ENCODE measurements at regions not wholly inside any gene's neighbourhood (a gene's known extent, or its start where the extent isn't known, plus 50 kb on each side); places are given as distances from the start of the nearest gene placed in this dataset.

- Histone ChIP-seq H4K8ac (ENCODE audit: low read length) (no peak overlapping the region), H3K18ac (ENCODE audit: low read depth in 1 of 2, low read length in 2 of 2) (no peak overlapping the region), H3K4me3 (ENCODE audit: insufficient read depth in 1 of 2, low read depth in 1 of 2, low read length in 2 of 2) (no peak overlapping the region), H3K27ac (ENCODE audit: low read length, poor library complexity, severe bottlenecking) (no peak overlapping the region), H2AFZ (ENCODE audit: low read depth, low read length) (no peak overlapping the region), H3K27me3 (ENCODE audit: control insufficient read depth in 1 of 2, insufficient read depth in 1 of 2, low read length in 2 of 2) (no peaks in the 10 kb centered on the region), H3K9ac (ENCODE audit: low read length) (no peak overlapping the region), H2BK5ac (ENCODE audit: low read depth, low read length, poor library complexity, severe bottlenecking) (no peak overlapping the region), H3K9me3 (ENCODE audit: control insufficient read depth, low read length) (peaks cover 21% of the 10 kb centered on the region), H3K36me3 (ENCODE audit: control insufficient read depth in 1 of 2, insufficient read depth in 2 of 2, low read depth in 1 of 2, low read length in 2 of 2) (no peaks in the 10 kb centered on the region), H3K79me1 (replicated peaks; ENCODE audit: low read length, poor library complexity, severe bottlenecking) (no peaks in the 10 kb centered on the region), H3K4me2 (ENCODE audit: low read length, poor library complexity, severe bottlenecking) (no peak overlapping the region), H3K4ac (ENCODE audit: low read depth in 1 of 2, low read length in 2 of 2) (no peak overlapping the region), H2BK120ac (ENCODE audit: low read depth, low read length) (no peak overlapping the region), H2BK15ac (ENCODE audit: low read depth, poor library complexity, severe bottlenecking) (no peak overlapping the region), H2AK5ac (ENCODE audit: low read length, severe bottlenecking) (no peak overlapping the region), H3K4me1 (ENCODE audit: control insufficient read depth, insufficient read depth, low read depth, low read length) (no peaks in the 10 kb centered on the region), H4K91ac (ENCODE audit: low read length) (no peak overlapping the region), H3K14ac (ENCODE audit: low read length in 2 of 2) (no peak overlapping the region), H2BK12ac (ENCODE audit: low read length in 2 of 2) (no peak overlapping the region), H3K23ac (ENCODE audit: low read length in 2 of 2) (no peak overlapping the region)
- DNase-seq = no peak
- no CpG with 5 or more reads among the region's 1 CpG for WGBS
Observed at GRCh38 chr2:7492719-7493118, 575.5 kb downstream of the RNF144A start.

- Histone ChIP-seq H3K14ac (ENCODE audit: low read length in 2 of 2) (no peak overlapping the region), H4K91ac (ENCODE audit: low read length) (no peak overlapping the region), H2BK5ac (ENCODE audit: low read depth, low read length, poor library complexity, severe bottlenecking) (no peak overlapping the region), H3K4ac (ENCODE audit: low read depth in 1 of 2, low read length in 2 of 2) (no peak overlapping the region), H2BK12ac (ENCODE audit: low read length in 2 of 2) (no peak overlapping the region), H3K23ac (ENCODE audit: low read length in 2 of 2) (no peak overlapping the region), H3K4me3 (ENCODE audit: insufficient read depth in 1 of 2, low read depth in 1 of 2, low read length in 2 of 2) (no peak overlapping the region), H2AK5ac (ENCODE audit: low read length, severe bottlenecking) (no peak overlapping the region), H2BK120ac (ENCODE audit: low read depth, low read length) (peak overlapping the region; percentile 19), H4K8ac (ENCODE audit: low read length) (no peak overlapping the region), H3K36me3 (ENCODE audit: control insufficient read depth in 1 of 2, insufficient read depth in 2 of 2, low read depth in 1 of 2, low read length in 2 of 2) (no peaks in the 10 kb centered on the region), H3K27me3 (ENCODE audit: control insufficient read depth in 1 of 2, insufficient read depth in 1 of 2, low read length in 2 of 2) (no peaks in the 10 kb centered on the region), H3K9me3 (ENCODE audit: control insufficient read depth, low read length) (peaks cover 21% of the 10 kb centered on the region), H3K9ac (ENCODE audit: low read length) (no peak overlapping the region), H3K27ac (ENCODE audit: low read length, poor library complexity, severe bottlenecking) (no peak overlapping the region), H3K18ac (ENCODE audit: low read depth in 1 of 2, low read length in 2 of 2) (no peak overlapping the region), H3K79me1 (replicated peaks; ENCODE audit: low read length, poor library complexity, severe bottlenecking) (no peaks in the 10 kb centered on the region), H2AFZ (ENCODE audit: low read depth, low read length) (no peak overlapping the region), H2BK15ac (ENCODE audit: low read depth, poor library complexity, severe bottlenecking) (no peak overlapping the region), H3K4me2 (ENCODE audit: low read length, poor library complexity, severe bottlenecking) (no peak overlapping the region), H3K4me1 (ENCODE audit: control insufficient read depth, insufficient read depth, low read depth, low read length) (no peaks in the 10 kb centered on the region)
- peak; percentile 2 for DNase-seq
- 82% methylated on average over 4 of the region's 4 CpGs for WGBS
Observed at GRCh38 chr2:7497178-7497577, 580.0 kb downstream of the RNF144A start.

DNA sequence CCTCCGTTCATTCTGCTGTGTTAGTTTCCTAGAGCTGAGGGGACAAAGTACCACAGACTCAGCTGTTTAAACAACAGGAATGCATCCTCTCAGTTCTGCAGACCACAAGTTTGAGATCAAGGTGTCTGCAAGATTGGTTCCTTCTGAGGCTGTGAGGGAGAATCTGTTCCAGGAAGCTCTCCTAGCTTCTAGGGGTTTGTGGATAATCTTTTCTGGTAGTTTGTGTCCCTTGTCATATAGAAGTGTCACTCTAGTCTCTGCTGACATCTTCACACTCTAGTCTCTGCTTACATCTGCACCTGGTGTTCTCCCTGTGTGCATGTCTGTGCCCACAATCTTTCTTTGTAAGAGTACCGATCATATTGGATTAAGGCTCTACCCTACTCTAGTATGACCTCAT, 581.8 kb downstream of the RNF144A start:
- DNase-seq = no peak
- H2AFZ ChIP-seq (ENCODE audit: low read depth, low read length) = no peak overlapping the region
- WGBS = 89% methylated on average over 2 of the region's 2 CpGs
- H3K4ac ChIP-seq (ENCODE audit: low read depth in 1 of 2, low read length in 2 of 2) = no peak overlapping the region
- H3K36me3 ChIP-seq (ENCODE audit: control insufficient read depth in 1 of 2, insufficient read depth in 2 of 2, low read depth in 1 of 2, low read length in 2 of 2) = no peaks in the 10 kb centered on the region
- H2AK5ac ChIP-seq (ENCODE audit: low read length, severe bottlenecking) = no peak overlapping the region
- no peaks in the 10 kb centered on the region for H3K79me1 ChIP-seq (replicated peaks; ENCODE audit: low read length, poor library complexity, severe bottlenecking)
- no peak overlapping the region for H3K4me3 ChIP-seq (ENCODE audit: insufficient read depth in 1 of 2, low read depth in 1 of 2, low read length in 2 of 2)
- no peak overlapping the region for H3K27ac ChIP-seq (ENCODE audit: low read length, poor library complexity, severe bottlenecking)
- no peak overlapping the region for H2BK12ac ChIP-seq (ENCODE audit: low read length in 2 of 2)
- H3K9me3 ChIP-seq (ENCODE audit: control insufficient read depth, low read length) = peaks cover 12% of the 10 kb centered on the region
- no peak overlapping the region for H2BK15ac ChIP-seq (ENCODE audit: low read depth, poor library complexity, severe bottlenecking)
- no peak overlapping the region for H3K23ac ChIP-seq (ENCODE audit: low read length in 2 of 2)
- no peaks in the 10 kb centered on the region for H3K4me1 ChIP-seq (ENCODE audit: control insufficient read depth, insufficient read depth, low read depth, low read length)
- no peaks in the 10 kb centered on the region for H3K27me3 ChIP-seq (ENCODE audit: control insufficient read depth in 1 of 2, insufficient read depth in 1 of 2, low read length in 2 of 2)
- no peak overlapping the region for H2BK5ac ChIP-seq (ENCODE audit: low read depth, low read length, poor library complexity, severe bottlenecking)
- H3K14ac ChIP-seq (ENCODE audit: low read length in 2 of 2) = no peak overlapping the region
- no peak overlapping the region for H3K9ac ChIP-seq (ENCODE audit: low read length)
- H3K4me2 ChIP-seq (ENCODE audit: low read length, poor library complexity, severe bottlenecking) = no peak overlapping the region
- no peak overlapping the region for H4K91ac ChIP-seq (ENCODE audit: low read length)
- no peak overlapping the region for H4K8ac ChIP-seq (ENCODE audit: low read length)
- no peak overlapping the region for H3K18ac ChIP-seq (ENCODE audit: low read depth in 1 of 2, low read length in 2 of 2)
- H2BK120ac ChIP-seq (ENCODE audit: low read depth, low read length) = no peak overlapping the region

- Histone ChIP-seq H3K4me2 (ENCODE audit: low read length, poor library complexity, severe bottlenecking) (no peak overlapping the region), H3K36me3 (ENCODE audit: control insufficient read depth in 1 of 2, insufficient read depth in 2 of 2, low read depth in 1 of 2, low read length in 2 of 2) (no peaks in the 10 kb centered on the region), H3K27me3 (ENCODE audit: control insufficient read depth in 1 of 2, insufficient read depth in 1 of 2, low read length in 2 of 2) (no peaks in the 10 kb centered on the region), H3K14ac (ENCODE audit: low read length in 2 of 2) (no peak overlapping the region), H3K79me1 (replicated peaks; ENCODE audit: low read length, poor library complexity, severe bottlenecking) (no peaks in the 10 kb centered on the region), H2AK5ac (ENCODE audit: low read length, severe bottlenecking) (no peak overlapping the region), H3K4me1 (ENCODE audit: control insufficient read depth, insufficient read depth, low read depth, low read length) (no peaks in the 10 kb centered on the region), H3K9me3 (ENCODE audit: control insufficient read depth, low read length) (no peaks in the 10 kb centered on the region), H2AFZ (ENCODE audit: low read depth, low read length) (no peak overlapping the region), H2BK120ac (ENCODE audit: low read depth, low read length) (no peak overlapping the region), H3K18ac (ENCODE audit: low read depth in 1 of 2, low read length in 2 of 2) (no peak overlapping the region), H3K23ac (ENCODE audit: low read length in 2 of 2) (no peak overlapping the region), H3K27ac (ENCODE audit: low read length, poor library complexity, severe bottlenecking) (no peak overlapping the region), H2BK15ac (ENCODE audit: low read depth, poor library complexity, severe bottlenecking) (no peak overlapping the region), H2BK12ac (ENCODE audit: low read length in 2 of 2) (no peak overlapping the region), H4K91ac (ENCODE audit: low read length) (no peak overlapping the region), H4K8ac (ENCODE audit: low read length) (no peak overlapping the region), H2BK5ac (ENCODE audit: low read depth, low read length, poor library complexity, severe bottlenecking) (no peak overlapping the region), H3K4ac (ENCODE audit: low read depth in 1 of 2, low read length in 2 of 2) (no peak overlapping the region), H3K4me3 (ENCODE audit: insufficient read depth in 1 of 2, low read depth in 1 of 2, low read length in 2 of 2) (no peak overlapping the region), H3K9ac (ENCODE audit: low read length) (no peak overlapping the region)
- no peak for DNase-seq
Observed at GRCh38 chr2:7502336-7502735, 585.1 kb downstream of the RNF144A start.

Measured in mesenchymal stem cell (in vitro differentiated cells and primary cell).